ENCODE measurements at regions not wholly inside any gene's neighbourhood (a gene's known extent, or its start where the extent isn't known, plus 50 kb on each side); places are given as distances from the start of the nearest gene placed in this dataset.

DNA sequence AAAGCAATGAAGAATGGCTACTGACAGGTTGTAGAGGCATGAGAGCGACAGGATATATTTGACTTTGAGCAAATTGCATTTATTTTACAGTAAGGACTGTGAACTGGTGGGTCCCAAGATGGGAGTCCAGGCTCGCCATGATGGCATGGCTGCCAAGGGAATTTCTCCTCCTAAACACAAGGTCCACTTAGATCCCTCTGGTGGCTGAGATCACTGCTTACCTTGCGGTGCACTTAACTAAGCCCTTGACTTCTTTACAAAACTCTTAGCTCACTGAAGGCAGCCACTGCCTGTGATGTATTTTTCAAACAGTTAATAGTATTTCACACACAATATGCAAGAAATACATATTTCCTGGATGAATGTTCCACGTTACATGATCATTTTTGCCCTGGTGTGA, 50.3 kb upstream of the SORBS2 start:
- CTCF ChIA-PET = interaction anchor here (0.7 kb wide), 1 partner anchor 456 kb away, joined by 3 read pairs; no protein-coding TSS in a partner anchor

DNA sequence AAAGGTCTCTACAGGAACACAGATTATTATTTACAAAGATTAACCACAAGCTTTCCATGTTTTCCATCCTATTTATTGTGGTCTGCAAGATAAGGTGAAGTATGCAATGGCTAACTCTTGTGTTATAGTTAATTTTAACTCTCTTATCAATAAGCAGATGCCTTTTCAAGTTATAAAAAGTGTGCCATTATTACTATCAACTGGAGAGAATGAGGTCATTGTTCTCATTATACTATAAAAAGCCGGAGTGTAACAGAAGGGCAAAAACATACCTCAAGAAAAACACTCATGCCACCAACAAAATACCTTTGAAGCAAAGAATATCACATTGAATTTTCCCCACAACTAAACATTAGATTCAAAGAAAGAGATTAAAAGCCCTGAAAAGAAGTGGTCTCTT, 52.0 kb upstream of the SORBS2 start:
- TF ChIP-seq, protein P1, sequence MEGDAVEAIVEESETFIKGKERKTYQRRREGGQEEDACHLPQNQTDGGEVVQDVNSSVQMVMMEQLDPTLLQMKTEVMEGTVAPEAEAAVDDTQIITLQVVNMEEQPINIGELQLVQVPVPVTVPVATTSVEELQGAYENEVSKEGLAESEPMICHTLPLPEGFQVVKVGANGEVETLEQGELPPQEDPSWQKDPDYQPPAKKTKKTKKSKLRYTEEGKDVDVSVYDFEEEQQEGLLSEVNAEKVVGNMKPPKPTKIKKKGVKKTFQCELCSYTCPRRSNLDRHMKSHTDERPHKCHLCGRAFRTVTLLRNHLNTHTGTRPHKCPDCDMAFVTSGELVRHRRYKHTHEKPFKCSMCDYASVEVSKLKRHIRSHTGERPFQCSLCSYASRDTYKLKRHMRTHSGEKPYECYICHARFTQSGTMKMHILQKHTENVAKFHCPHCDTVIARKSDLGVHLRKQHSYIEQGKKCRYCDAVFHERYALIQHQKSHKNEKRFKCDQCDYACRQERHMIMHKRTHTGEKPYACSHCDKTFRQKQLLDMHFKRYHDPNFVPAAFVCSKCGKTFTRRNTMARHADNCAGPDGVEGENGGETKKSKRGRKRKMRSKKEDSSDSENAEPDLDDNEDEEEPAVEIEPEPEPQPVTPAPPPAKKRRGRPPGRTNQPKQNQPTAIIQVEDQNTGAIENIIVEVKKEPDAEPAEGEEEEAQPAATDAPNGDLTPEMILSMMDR (conservative IDR thresholded peaks at IDR 0.05; ENCODE audit: low read depth) = no peak
- CTCF ChIA-PET = no interaction called here
- H3K27ac ChIP-seq = no peak overlapping the region
- POLR2A ChIA-PET (ENCODE audit: low non-redundant PET) = no interaction called here
- no peak for DNase-seq (ENCODE audit: low spot score)

More for the DNA sequence above, 50.3 kb upstream of the SORBS2 start:
- TF ChIP-seq, protein P1 (conservative IDR thresholded peaks at IDR 0.05; ENCODE audit: low read depth) = no peak
- DNase-seq (ENCODE audit: low spot score) = no peak
- no peak overlapping the region for H3K27ac ChIP-seq
- POLR2A ChIA-PET (ENCODE audit: low non-redundant PET) = no interaction called here

DNA sequence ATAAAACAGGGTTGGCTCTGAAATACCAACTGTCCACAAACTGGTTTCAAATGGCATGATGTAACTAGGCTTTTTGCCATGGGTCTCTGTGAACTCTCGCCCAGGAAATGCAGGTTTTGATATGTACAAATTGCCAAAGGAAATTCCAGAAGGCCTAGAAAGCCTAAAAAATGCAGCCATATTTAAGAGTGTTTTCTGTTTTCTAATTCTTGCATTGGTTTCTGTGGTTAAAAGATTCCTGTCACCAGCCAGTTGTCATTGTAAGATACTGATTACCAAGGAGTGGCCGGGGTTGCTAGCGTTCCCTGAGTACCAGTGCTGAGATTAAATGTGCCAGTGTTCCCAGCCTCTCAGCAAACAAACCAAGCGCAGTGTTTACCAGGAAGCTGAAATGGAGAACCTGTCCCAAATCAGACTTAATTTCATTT, 53.9 kb upstream of the SORBS2 start:
- TF ChIP-seq, protein P1 (conservative IDR thresholded peaks at IDR 0.05; ENCODE audit: low read depth) = no peak
- no peak overlapping the region for H3K27ac ChIP-seq
- peak; percentile 7 for DNase-seq (ENCODE audit: low spot score)
- ChIA-PET CTCF (interaction anchor here (1.0 kb wide), 1 partner anchor 156 kb away, joined by 5 read pairs; no protein-coding TSS in a partner anchor), POLR2A (ENCODE audit: low non-redundant PET) (no interaction called here)

DNA sequence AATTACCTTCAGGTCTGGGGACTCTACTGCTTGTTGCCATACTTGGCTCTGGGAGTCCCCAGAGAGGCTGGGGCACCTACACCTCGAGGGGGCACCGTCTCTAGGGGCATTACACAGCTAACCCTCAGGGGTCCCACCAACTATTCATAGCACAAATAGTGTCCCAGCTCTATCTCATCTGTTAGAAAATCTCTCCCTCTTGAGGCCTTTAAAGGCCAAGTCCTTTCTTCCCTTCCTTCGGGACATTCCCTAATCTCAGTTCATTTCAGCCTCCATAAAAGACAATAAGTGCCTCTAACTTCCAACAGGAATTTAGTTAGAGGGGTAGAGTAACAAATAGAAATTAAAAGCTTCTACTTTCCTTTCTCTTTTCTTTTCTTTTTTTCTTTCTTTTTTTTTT, 55.8 kb upstream of the SORBS2 start:
- TF ChIP-seq, protein P1 (conservative IDR thresholded peaks at IDR 0.05; ENCODE audit: low read depth) = no peak
- H3K27ac ChIP-seq = no peak overlapping the region
- CTCF ChIA-PET = no interaction called here
- POLR2A ChIA-PET (ENCODE audit: low non-redundant PET) = no interaction called here
- no peak for DNase-seq (ENCODE audit: low spot score)

DNA sequence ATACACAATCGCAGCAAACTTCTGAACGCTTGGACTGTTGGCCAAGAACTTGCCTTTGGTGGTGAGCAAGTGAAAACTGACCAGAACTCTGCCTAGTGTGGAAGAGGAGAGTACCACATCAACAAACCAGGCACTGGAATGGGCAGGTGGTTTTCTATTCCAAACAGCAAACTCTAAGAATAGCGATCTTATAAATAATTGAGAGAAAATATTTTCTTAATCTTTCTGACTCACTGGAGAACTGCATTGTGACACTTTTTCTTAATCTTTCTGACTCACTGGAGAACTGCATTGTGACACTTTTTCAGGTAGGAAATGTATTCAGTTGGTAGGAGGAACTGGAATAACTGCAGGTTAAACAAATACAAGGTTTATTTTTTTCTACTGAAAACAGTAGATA, 57.0 kb upstream of the SORBS2 start:
- CTCF ChIA-PET = interaction anchor here (0.6 kb wide), 1 partner anchor 319 kb away, joined by 3 read pairs; no protein-coding TSS in a partner anchor
- H3K27ac ChIP-seq = no peak overlapping the region
- TF ChIP-seq, protein P1 (conservative IDR thresholded peaks at IDR 0.05; ENCODE audit: low read depth) = no peak
- DNase-seq (ENCODE audit: low spot score) = no peak
- POLR2A ChIA-PET (ENCODE audit: low non-redundant PET) = no interaction called here

DNA sequence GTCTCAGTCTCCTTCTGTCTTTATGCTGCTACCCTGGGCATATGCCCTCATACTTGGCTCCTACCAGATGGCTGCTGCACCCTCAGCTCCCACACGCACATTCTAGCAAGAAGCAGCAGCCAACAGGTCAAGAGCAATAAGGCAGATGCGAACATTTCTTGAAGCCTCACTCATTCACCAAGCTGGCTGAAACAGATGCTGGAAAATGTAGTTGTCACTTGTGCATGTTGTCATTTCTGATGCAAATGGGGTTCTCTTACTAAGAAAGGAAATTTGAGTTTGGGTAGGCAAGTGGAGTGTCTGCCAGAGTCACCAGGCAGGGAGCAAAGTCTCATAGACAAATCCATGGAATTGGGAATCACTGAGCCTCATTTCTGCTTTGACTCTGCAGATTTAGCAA, 57.4 kb upstream of the SORBS2 start:
- POLR2A ChIA-PET (ENCODE audit: low non-redundant PET) = no interaction called here
- TF ChIP-seq, protein P1 (conservative IDR thresholded peaks at IDR 0.05; ENCODE audit: low read depth) = no peak
- DNase-seq (ENCODE audit: low spot score) = no peak
- no peak overlapping the region for H3K27ac ChIP-seq
- CTCF ChIA-PET = interaction anchor here (1.4 kb wide), 1 partner anchor 152 kb away, joined by 3 read pairs; no protein-coding TSS in a partner anchor

Data from RWPE1 (cell line).